ENCODE measurements at regions not wholly inside any gene's neighbourhood (a gene's known extent, or its start where the extent isn't known, plus 50 kb on each side); places are given as distances from the start of the nearest gene placed in this dataset.

- Histone ChIP-seq H2AFZ (replicated peaks; ENCODE audit: low read length, poor library complexity) (no peak overlapping the region), H3K27me3 (ENCODE audit: control insufficient read depth, insufficient read depth, low read length) (peaks cover 4% of the 10 kb centered on the region; the same call in 1 of the 2 replicates), H3K4me1 (ENCODE audit: control insufficient read depth, insufficient read depth, low read length) (no peaks in the 10 kb centered on the region), H3K9ac (ENCODE audit: low read depth, low read length) (no peak overlapping the region), H3K9me1 (ENCODE audit: insufficient read depth, low read length) (no peaks in the 10 kb centered on the region), H3K18ac (ENCODE audit: low read depth, low read length) (no peak overlapping the region), H2BK15ac (ENCODE audit: low read depth, low read length) (no peak overlapping the region), H3K4me2 (ENCODE audit: low read depth, low read length) (no peak overlapping the region), H2BK20ac (ENCODE audit: low read depth, low read length) (no peak overlapping the region), H3K9me3 (ENCODE audit: control insufficient read depth, insufficient read depth, low read length) (no peaks in the 10 kb centered on the region), H4K5ac (ENCODE audit: low read depth, low read length) (no peak overlapping the region), H2BK120ac (ENCODE audit: low read depth, low read length) (no peak overlapping the region), H2AK5ac (ENCODE audit: low read depth, low read length) (no peak overlapping the region), H3K27ac (ENCODE audit: insufficient read depth, low read length) (no peak overlapping the region), H2AK9ac (replicated peaks; ENCODE audit: low read depth, low read length, poor library complexity) (no peak overlapping the region), H3K23ac (ENCODE audit: low read depth, low read length) (no peak overlapping the region), H4K20me1 (ENCODE audit: insufficient read depth, low read length) (no peaks in the 10 kb centered on the region), H3K36me3 (ENCODE audit: control insufficient read depth, insufficient read depth, low read length) (no peaks in the 10 kb centered on the region), H3K4me3 (ENCODE audit: insufficient read depth, low read depth, low read length) (no peak overlapping the region), H3K56ac (ENCODE audit: extremely low read depth, insufficient read depth, low read length) (no peak overlapping the region), H3K4ac (ENCODE audit: low read depth, low read length) (no peak overlapping the region), H4K8ac (ENCODE audit: low read depth in 2 of 2, low read length in 2 of 2) (no peak overlapping the region), H3K14ac (replicated peaks; ENCODE audit: low read depth, low read length) (no peak overlapping the region), H2BK5ac (ENCODE audit: low read depth, low read length, poor library complexity, severe bottlenecking) (no peak overlapping the region), H3K79me1 (ENCODE audit: low read depth in 1 of 2, low read length in 2 of 2) (no peaks in the 10 kb centered on the region), H4K91ac (ENCODE audit: insufficient read depth, low read depth, low read length) (no peak overlapping the region)
- in situ Hi-C loops (cut with MboI; ENCODE audit: low sequenced_read_pairs): no loop called here
- no peak for DNase-seq
- TF ChIP-seq MAFK (IDR thresholded peaks at IDR 0.05; ENCODE audit: low read depth, low read length): no peak
- TF ChIP-seq RFX5 (IDR thresholded peaks at IDR 0.05; ENCODE audit: low read depth, low read length): no peak
- no peak for TF ChIP-seq NFE2L2 (IDR thresholded peaks at IDR 0.05; ENCODE audit: low read depth, low read length)
- no peak for TF ChIP-seq ELK1 (IDR thresholded peaks at IDR 0.05; ENCODE audit: borderline replicate concordance, low read depth, low read length)
- TF ChIP-seq SMC3 (IDR thresholded peaks at IDR 0.05; ENCODE audit: low read depth, low read length): no peak
- no peak for TF ChIP-seq USF2 (IDR thresholded peaks at IDR 0.05; ENCODE audit: low read depth, low read length)
- no peak for TF ChIP-seq MAZ (IDR thresholded peaks at IDR 0.05; ENCODE audit: borderline replicate concordance, low read depth, low read length)
- no peak for TF ChIP-seq RAD21 (IDR thresholded peaks at IDR 0.05; ENCODE audit: low read length)
- TF ChIP-seq CHD1 (IDR thresholded peaks at IDR 0.05; ENCODE audit: low read depth, low read length): no peak
- no peak for TF ChIP-seq POLR2A (IDR thresholded peaks at IDR 0.05; ENCODE audit: low read depth, low read length)
- TF ChIP-seq BHLHE40 (IDR thresholded peaks at IDR 0.05; ENCODE audit: low read depth, low read length): no peak
- no peak for TF ChIP-seq CTCF (conservative IDR thresholded peaks at IDR 0.05; ENCODE audit: low read depth, low read length)
- no peak for TF ChIP-seq FOS (IDR thresholded peaks at IDR 0.05; ENCODE audit: low read depth, low read length)
- TF ChIP-seq MXI1 (IDR thresholded peaks at IDR 0.05; ENCODE audit: borderline replicate concordance, low read depth, low read length): no peak
- no peak for TF ChIP-seq RCOR1 (IDR thresholded peaks at IDR 0.05; ENCODE audit: insufficient replicate concordance, low read length)
- no peak for TF ChIP-seq CEBPB (IDR thresholded peaks at IDR 0.05; ENCODE audit: low read depth, low read length)
- POLR2A ChIA-PET (ENCODE audit: unreplicated experiment): no interaction called here
- ATAC-seq (ENCODE audit: low read depth): no peak
- CTCF ChIA-PET: no interaction called here
- intact Hi-C loops (cut with micrococcal nuclease): no loop called here
- dilution Hi-C loops (cut with HindIII; ENCODE audit: low sequenced_read_pairs, unreplicated experiment): no loop called here
- BruUV-seq (replicated peaks): no TSS peak
- WGBS, 2 experiments (ENCODE audit: extremely low coverage in 2 of 2, insufficient read length in 1 of 2): 81% methylated on average over 3 of the region's 9 CpGs; no CpG with 5 or more reads in 1 of the 2 experiments
Observed at GRCh38 chr10:32163762-32164148, 107.5 kb upstream of the KIF5B start.

All from IMR-90 (cell line).